ENCODE measurements at regions not wholly inside any gene's neighbourhood (a gene's known extent, or its start where the extent isn't known, plus 50 kb on each side); places are given as distances from the start of the nearest gene placed in this dataset.

DNA sequence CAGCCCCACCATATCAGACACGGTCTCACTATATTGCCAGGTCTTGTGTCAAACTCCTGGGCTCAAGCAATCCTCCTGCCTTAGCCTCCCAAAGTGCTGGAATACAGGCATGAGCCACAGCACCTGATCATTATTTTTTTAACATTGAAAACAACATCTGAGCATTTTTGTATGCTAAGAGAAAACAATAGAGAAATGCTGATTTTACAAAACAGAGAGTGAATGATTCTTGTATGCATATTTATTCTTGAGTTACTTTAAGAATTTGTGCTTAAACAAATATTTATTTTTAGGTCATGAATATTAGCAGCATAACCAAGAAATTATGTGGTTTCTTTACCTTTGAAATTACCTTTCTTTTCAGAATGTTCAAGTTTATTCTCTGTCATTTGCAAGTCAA lies 81.8 kb upstream of the KITLG start:
- TF ChIP-seq, protein P1, sequence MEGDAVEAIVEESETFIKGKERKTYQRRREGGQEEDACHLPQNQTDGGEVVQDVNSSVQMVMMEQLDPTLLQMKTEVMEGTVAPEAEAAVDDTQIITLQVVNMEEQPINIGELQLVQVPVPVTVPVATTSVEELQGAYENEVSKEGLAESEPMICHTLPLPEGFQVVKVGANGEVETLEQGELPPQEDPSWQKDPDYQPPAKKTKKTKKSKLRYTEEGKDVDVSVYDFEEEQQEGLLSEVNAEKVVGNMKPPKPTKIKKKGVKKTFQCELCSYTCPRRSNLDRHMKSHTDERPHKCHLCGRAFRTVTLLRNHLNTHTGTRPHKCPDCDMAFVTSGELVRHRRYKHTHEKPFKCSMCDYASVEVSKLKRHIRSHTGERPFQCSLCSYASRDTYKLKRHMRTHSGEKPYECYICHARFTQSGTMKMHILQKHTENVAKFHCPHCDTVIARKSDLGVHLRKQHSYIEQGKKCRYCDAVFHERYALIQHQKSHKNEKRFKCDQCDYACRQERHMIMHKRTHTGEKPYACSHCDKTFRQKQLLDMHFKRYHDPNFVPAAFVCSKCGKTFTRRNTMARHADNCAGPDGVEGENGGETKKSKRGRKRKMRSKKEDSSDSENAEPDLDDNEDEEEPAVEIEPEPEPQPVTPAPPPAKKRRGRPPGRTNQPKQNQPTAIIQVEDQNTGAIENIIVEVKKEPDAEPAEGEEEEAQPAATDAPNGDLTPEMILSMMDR (optimal IDR thresholded peaks at IDR 0.05 in 1 of 3, IDR thresholded peaks at IDR 0.05 in 1 of 3, conservative IDR thresholded peaks at IDR 0.05 in 1 of 3; ENCODE audit: extremely low read depth in 1 of 3, insufficient read depth in 2 of 3, low read length in 3 of 3): no peak
- no peak for TF ChIP-seq EZH2 (IDR thresholded peaks at IDR 0.05; ENCODE audit: low read length)
- no peak overlapping the region for H3K27ac ChIP-seq (ENCODE audit: control insufficient read depth, insufficient read depth, low read length)
- H3K9me1 ChIP-seq (ENCODE audit: control insufficient read depth, extremely low read depth, insufficient read depth, low read length): no peaks in the 10 kb centered on the region
- H3K36me3 ChIP-seq (ENCODE audit: control insufficient read depth in 2 of 2, extremely low read depth in 1 of 2, insufficient read depth in 2 of 2, low read length in 2 of 2): no peaks in the 10 kb centered on the region
- FAIRE-seq (no peak), DNase-seq (ENCODE audit: low read depth, low spot score) (no peak)
- peaks cover 13% of the 10 kb centered on the region for H3K4me1 ChIP-seq (ENCODE audit: control insufficient read depth, extremely low read depth, insufficient read depth, low read length)
- H3K4me3 ChIP-seq (ENCODE audit: control insufficient read depth in 2 of 3, extremely low read depth in 1 of 3, insufficient read depth in 2 of 3, low read depth in 1 of 3, low read length in 3 of 3): no peak overlapping the region
- no peaks in the 10 kb centered on the region for H4K20me1 ChIP-seq (ENCODE audit: control insufficient read depth, extremely low read depth, insufficient read depth, low read length)
- no peak overlapping the region for H2AFZ ChIP-seq (ENCODE audit: control insufficient read depth, low read length)
- no peaks in the 10 kb centered on the region for H3K79me2 ChIP-seq (ENCODE audit: control insufficient read depth, insufficient read depth, low read length)
- no peak overlapping the region for H3K4me2 ChIP-seq (ENCODE audit: control insufficient read depth, extremely low read depth, insufficient read depth, low read depth, low read length)
- dilution Hi-C loops (cut with MboI; ENCODE audit: extremely low pct_ligation_motif_present, low sequenced_read_pairs): no loop called here
- H3K9me3 ChIP-seq (ENCODE audit: control insufficient read depth, low read depth, low read length): no peaks in the 10 kb centered on the region
- H3K27me3 ChIP-seq (ENCODE audit: control insufficient read depth, extremely low read depth, insufficient read depth, low read length): no peaks in the 10 kb centered on the region
- no peak overlapping the region for H3K9ac ChIP-seq (ENCODE audit: control insufficient read depth, extremely low read depth, insufficient read depth, low read length)

DNA sequence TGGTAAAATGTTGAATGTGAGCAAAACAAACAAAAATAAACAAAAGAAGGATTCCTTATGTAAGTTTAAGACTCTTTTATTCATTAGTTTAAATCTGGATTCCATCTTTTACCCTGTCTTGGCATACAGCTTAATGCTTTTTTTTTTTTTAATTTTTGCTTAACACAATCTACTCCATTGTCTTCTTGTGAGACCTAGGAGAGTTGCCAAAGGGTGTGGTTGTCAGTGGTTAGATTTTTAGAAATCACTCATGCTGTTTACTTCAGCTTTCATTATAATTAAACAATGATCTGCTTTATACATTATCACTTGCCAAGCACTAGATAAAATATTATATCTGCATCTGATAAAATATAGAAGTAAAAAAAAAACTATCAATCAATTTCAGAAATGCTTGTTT lies 77.7 kb upstream of the KITLG start:
- no peaks in the 10 kb centered on the region for H3K36me3 ChIP-seq (ENCODE audit: control insufficient read depth in 2 of 2, extremely low read depth in 1 of 2, insufficient read depth in 2 of 2, low read length in 2 of 2)
- DNase-seq (ENCODE audit: low read depth, low spot score) (no peak), FAIRE-seq (peak; percentile 64)
- H3K9me3 ChIP-seq (ENCODE audit: control insufficient read depth, low read depth, low read length): no peaks in the 10 kb centered on the region
- no peaks in the 10 kb centered on the region for H4K20me1 ChIP-seq (ENCODE audit: control insufficient read depth, extremely low read depth, insufficient read depth, low read length)
- peaks cover 13% of the 10 kb centered on the region for H3K4me1 ChIP-seq (ENCODE audit: control insufficient read depth, extremely low read depth, insufficient read depth, low read length)
- no peaks in the 10 kb centered on the region for H3K27me3 ChIP-seq (ENCODE audit: control insufficient read depth, extremely low read depth, insufficient read depth, low read length)
- peak overlapping the region; percentile 28 for H3K4me2 ChIP-seq (ENCODE audit: control insufficient read depth, extremely low read depth, insufficient read depth, low read depth, low read length)
- peak overlapping the region; percentile 55 for H3K27ac ChIP-seq (ENCODE audit: control insufficient read depth, insufficient read depth, low read length)
- peak overlapping the region; percentile 6 for H3K9ac ChIP-seq (ENCODE audit: control insufficient read depth, extremely low read depth, insufficient read depth, low read length)
- TF ChIP-seq, protein P1 (optimal IDR thresholded peaks at IDR 0.05 in 1 of 3, IDR thresholded peaks at IDR 0.05 in 1 of 3, conservative IDR thresholded peaks at IDR 0.05 in 1 of 3; ENCODE audit: extremely low read depth in 1 of 3, insufficient read depth in 2 of 3, low read length in 3 of 3): no peak
- no peak for TF ChIP-seq EZH2 (IDR thresholded peaks at IDR 0.05; ENCODE audit: low read length)
- dilution Hi-C loops (cut with MboI; ENCODE audit: extremely low pct_ligation_motif_present, low sequenced_read_pairs): no loop called here
- peak overlapping the region; percentile 62 for H2AFZ ChIP-seq (ENCODE audit: control insufficient read depth, low read length)
- no peaks in the 10 kb centered on the region for H3K9me1 ChIP-seq (ENCODE audit: control insufficient read depth, extremely low read depth, insufficient read depth, low read length)
- H3K79me2 ChIP-seq (ENCODE audit: control insufficient read depth, insufficient read depth, low read length): no peaks in the 10 kb centered on the region
- H3K4me3 ChIP-seq (ENCODE audit: control insufficient read depth in 2 of 3, extremely low read depth in 1 of 3, insufficient read depth in 2 of 3, low read depth in 1 of 3, low read length in 3 of 3): peak overlapping the region in 1 of 3 experiments; percentile 23
